ENCODE measurements at regions not wholly inside any gene's neighbourhood (a gene's known extent, or its start where the extent isn't known, plus 50 kb on each side); places are given as distances from the start of the nearest gene placed in this dataset.

GRCh38 chr4:180565856-180566431 is 1677.3 kb upstream of the TENM3 start:
- Histone ChIP-seq H3K4me3 (no peak overlapping the region), H3K36me3 (no peaks in the 10 kb centered on the region), H3K27me3 (no peaks in the 10 kb centered on the region), H3K9me3 (no peaks in the 10 kb centered on the region), H3K27ac (no peak overlapping the region), H3K4me1 (no peaks in the 10 kb centered on the region)
- intact Hi-C loops (cut with DNase I), result no loop called here
- DNase-seq, result no peak
- ATAC-seq, result no peak
- TF ChIP-seq CTCF (IDR thresholded peaks at IDR 0.05), result no peak

- Histone ChIP-seq H3K27me3 (no peaks in the 10 kb centered on the region), H3K9me3 (no peaks in the 10 kb centered on the region), H3K36me3 (no peaks in the 10 kb centered on the region), H3K4me3 (no peak overlapping the region), H3K27ac (no peak overlapping the region), H3K4me1 (no peaks in the 10 kb centered on the region)
- TF ChIP-seq CTCF (IDR thresholded peaks at IDR 0.05), result no peak
- ATAC-seq (no peak), DNase-seq (no peak)
- intact Hi-C loops (cut with DNase I), result no loop called here
Observed at GRCh38 chr4:180566492-180566891, 1676.7 kb upstream of the TENM3 start.

- intact Hi-C loops (cut with DNase I), result no loop called here
- no peaks in the 10 kb centered on the region for H3K36me3 ChIP-seq
- no peaks in the 10 kb centered on the region for H3K4me1 ChIP-seq
- H3K9me3 ChIP-seq, result no peaks in the 10 kb centered on the region
- H3K27ac ChIP-seq, result no peak overlapping the region
- no peak for DNase-seq
- ATAC-seq, result no peak
- no peak overlapping the region for H3K4me3 ChIP-seq
- TF ChIP-seq CTCF (IDR thresholded peaks at IDR 0.05), result no peak
- no peaks in the 10 kb centered on the region for H3K27me3 ChIP-seq
Observed at GRCh38 chr4:180567080-180567479, 1676.1 kb upstream of the TENM3 start.

- intact Hi-C loops (cut with DNase I), result no loop called here
- Histone ChIP-seq H3K36me3 (no peaks in the 10 kb centered on the region), H3K27ac (no peak overlapping the region), H3K4me1 (no peaks in the 10 kb centered on the region), H3K4me3 (no peak overlapping the region), H3K27me3 (no peaks in the 10 kb centered on the region), H3K9me3 (no peaks in the 10 kb centered on the region)
- DNase-seq (no peak), ATAC-seq (no peak)
- TF ChIP-seq CTCF (IDR thresholded peaks at IDR 0.05), result no peak
Observed at GRCh38 chr4:180571516-180572055, 1671.6 kb upstream of the TENM3 start.

GRCh38 chr4:180578175-180578574 is 1665.0 kb upstream of the TENM3 start:
- Histone ChIP-seq H3K4me3 (no peak overlapping the region), H3K4me1 (no peaks in the 10 kb centered on the region), H3K9me3 (no peaks in the 10 kb centered on the region), H3K27ac (no peak overlapping the region), H3K36me3 (no peaks in the 10 kb centered on the region), H3K27me3 (no peaks in the 10 kb centered on the region)
- TF ChIP-seq CTCF (IDR thresholded peaks at IDR 0.05), result no peak
- intact Hi-C loops (cut with DNase I), result no loop called here
- no peak for ATAC-seq
- DNase-seq, result no peak
